HUES48 (cell line): ENCODE measurements at regions not wholly inside any gene's neighbourhood (a gene's known extent, or its start where the extent isn't known, plus 50 kb on each side); places are given as distances from the start of the nearest gene placed in this dataset.
"Not testable (repeated sequence)": the region's sequence is repeated elsewhere in the genome, so short reads cannot be mapped to it uniquely, and the experiment has no call there.

ENCODE experiments used
- H3K27ac ChIP-seq: one replicate; pipeline ENCODE4 v1.7.0; 2013; ENCODE audit warnings: low read depth, low read length, inconsistent platforms
- H3K27me3 ChIP-seq: 2 replicates; pipeline ENCODE4 v1.6.1; 2013; ENCODE audit warnings: mild to moderate bottlenecking, low read length; ENCODE audit not compliant: control insufficient read depth, insufficient read depth
- H3K36me3 ChIP-seq: 2 replicates; pipeline ENCODE4 v1.6.1; 2013; ENCODE audit warnings: low read length; ENCODE audit not compliant: control insufficient read depth, insufficient read depth
- H3K4me1 ChIP-seq: 2 replicates; pipeline ENCODE4 v1.6.1; 2013; ENCODE audit warnings: mild to moderate bottlenecking, low read length; ENCODE audit not compliant: control insufficient read depth, insufficient read depth
- H3K4me3 ChIP-seq: 2 replicates; pipeline ENCODE4 v1.5.1; 2013; ENCODE audit warnings: mild to moderate bottlenecking, low read depth, low read length
- H3K9ac ChIP-seq: 2 replicates; pipeline ENCODE4 v1.6.1; 2013; ENCODE audit warnings: mild to moderate bottlenecking, low read depth, low read length, moderate library complexity
- H3K9me3 ChIP-seq: 2 replicates; pipeline ENCODE4 v1.6.1; 2013; ENCODE audit warnings: low read length; ENCODE audit not compliant: control insufficient read depth, insufficient read depth

GRCh38 chr13:23025864-23026608 lies 154.7 kb upstream of the SGCG start:
- Histone ChIP-seq H3K9ac (no peak overlapping the region), H3K4me3 (no peak overlapping the region), H3K27ac (no peak overlapping the region), H3K4me1 (no peaks in the 10 kb centered on the region), H3K27me3 (no peaks in the 10 kb centered on the region), H3K36me3 (no peaks in the 10 kb centered on the region), H3K9me3 (no peaks in the 10 kb centered on the region)

DNA sequence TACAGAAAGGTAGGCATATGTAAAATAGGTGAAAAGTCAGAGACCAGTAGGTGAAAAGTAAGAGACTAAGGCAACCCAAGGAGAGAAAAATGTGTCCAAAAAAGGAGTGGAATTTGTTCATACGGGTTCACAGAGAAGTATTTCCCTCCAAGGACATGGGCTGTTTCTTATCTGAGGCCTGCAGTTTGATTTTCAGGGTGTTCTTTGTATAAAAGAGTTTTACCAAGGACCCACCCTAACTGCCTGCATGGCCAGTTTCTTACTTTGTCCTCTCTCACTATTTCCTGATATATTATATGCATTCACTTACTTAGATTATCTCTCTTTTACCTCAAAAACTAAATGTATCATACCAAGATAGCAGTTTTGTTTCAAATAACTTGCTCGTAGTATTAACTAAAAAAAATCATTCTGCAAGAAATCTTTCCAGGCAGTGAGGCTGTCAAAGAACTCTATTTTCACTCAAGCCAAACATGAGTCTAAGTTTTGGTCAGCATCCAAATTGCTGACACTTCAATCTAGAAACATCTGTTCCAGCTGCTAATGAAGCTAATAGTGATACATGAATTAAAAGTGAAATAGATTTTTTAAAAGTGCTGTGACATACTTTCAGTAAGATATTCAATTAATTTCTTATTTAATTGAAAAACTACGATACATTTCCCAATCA lies 141.4 kb upstream of the SGCG start:
- no peak overlapping the region for H3K27ac ChIP-seq
- no peak overlapping the region for H3K9ac ChIP-seq
- no peak overlapping the region for H3K4me3 ChIP-seq
- H3K36me3 ChIP-seq = no peaks in the 10 kb centered on the region
- no peaks in the 10 kb centered on the region for H3K9me3 ChIP-seq
- H3K27me3 ChIP-seq = no peaks in the 10 kb centered on the region
- no peaks in the 10 kb centered on the region for H3K4me1 ChIP-seq

- no peaks in the 10 kb centered on the region for H3K27me3 ChIP-seq
- no peak overlapping the region for H3K4me3 ChIP-seq
- H3K9me3 ChIP-seq = no peaks in the 10 kb centered on the region
- H3K36me3 ChIP-seq = no peaks in the 10 kb centered on the region
- no peaks in the 10 kb centered on the region for H3K4me1 ChIP-seq
- H3K9ac ChIP-seq = no peak overlapping the region
- no peak overlapping the region for H3K27ac ChIP-seq
Observed at GRCh38 chr13:23042181-23042580, 138.6 kb upstream of the SGCG start.

DNA sequence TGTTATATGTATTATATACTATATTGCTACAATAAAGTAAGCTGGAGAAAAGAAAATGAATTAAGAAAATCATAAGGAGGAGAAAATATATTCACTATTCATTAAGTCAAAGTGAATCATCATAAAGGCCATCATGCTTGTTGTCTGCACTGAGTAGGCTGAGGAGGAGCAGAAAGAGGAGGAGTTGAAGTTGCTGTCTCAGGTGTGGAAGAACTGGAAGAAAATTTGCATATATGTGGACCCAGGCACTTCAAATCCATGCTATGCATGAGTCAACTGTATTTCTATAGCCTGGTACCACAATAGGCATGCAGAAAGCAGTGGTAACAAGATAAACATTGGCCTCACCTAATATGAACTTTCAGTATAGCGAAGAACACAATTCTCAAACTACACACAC lies 135.9 kb upstream of the SGCG start:
- H3K36me3 ChIP-seq = no peaks in the 10 kb centered on the region
- H3K4me1 ChIP-seq = no peaks in the 10 kb centered on the region
- H3K27me3 ChIP-seq = no peaks in the 10 kb centered on the region
- H3K27ac ChIP-seq = no peak overlapping the region
- H3K4me3 ChIP-seq = no peak overlapping the region
- no peaks in the 10 kb centered on the region for H3K9me3 ChIP-seq
- H3K9ac ChIP-seq = no peak overlapping the region

DNA sequence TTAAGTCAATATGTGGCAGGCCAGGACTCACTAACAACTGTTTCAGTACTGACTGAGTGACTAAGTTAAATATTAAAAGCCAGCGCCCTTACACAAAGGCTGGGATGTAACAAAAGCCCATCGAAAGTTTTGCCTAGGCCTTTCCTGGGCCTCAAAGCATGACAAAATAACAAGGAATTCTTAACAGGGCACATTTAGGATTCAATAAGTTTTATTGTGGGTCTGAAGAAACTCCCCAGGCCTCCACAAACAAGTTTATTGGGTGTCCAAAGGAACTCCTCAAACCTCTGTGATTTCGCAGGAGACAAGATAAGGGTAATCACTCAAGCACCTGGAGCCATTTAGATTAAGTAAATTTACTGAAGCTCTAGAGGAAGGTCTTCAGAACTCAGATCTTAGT lies 130.7 kb upstream of the SGCG start:
- Histone ChIP-seq H3K9me3 (no peaks in the 10 kb centered on the region), H3K9ac (no peak overlapping the region), H3K27ac (no peak overlapping the region), H3K27me3 (no peaks in the 10 kb centered on the region), H3K4me3 (no peak overlapping the region), H3K36me3 (no peaks in the 10 kb centered on the region), H3K4me1 (no peaks in the 10 kb centered on the region)

DNA sequence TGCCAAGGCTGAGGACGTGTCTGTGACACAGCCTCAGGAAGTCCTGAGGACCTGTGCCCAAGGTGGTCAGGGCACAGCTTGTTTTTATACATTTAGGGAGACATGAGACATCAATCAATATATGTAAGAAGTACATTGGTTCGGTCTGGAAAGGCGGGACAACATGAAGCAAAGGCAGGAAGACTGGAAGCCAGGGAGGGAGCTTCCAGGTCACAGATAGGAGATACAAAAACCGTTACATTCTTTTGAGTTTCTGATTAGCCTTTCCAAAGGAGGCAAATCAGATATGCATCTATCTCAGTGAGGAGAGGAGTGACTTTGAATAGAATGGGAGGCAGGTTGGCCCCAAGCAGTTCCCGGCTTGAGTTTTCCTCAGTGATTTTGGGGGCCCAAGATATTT lies 127.1 kb upstream of the SGCG start:
- H3K4me1 ChIP-seq, H3K27ac ChIP-seq, H3K4me3 ChIP-seq, H3K9me3 ChIP-seq, H3K9ac ChIP-seq, H3K36me3 ChIP-seq, H3K27me3 ChIP-seq: not testable (repeated sequence)

DNA sequence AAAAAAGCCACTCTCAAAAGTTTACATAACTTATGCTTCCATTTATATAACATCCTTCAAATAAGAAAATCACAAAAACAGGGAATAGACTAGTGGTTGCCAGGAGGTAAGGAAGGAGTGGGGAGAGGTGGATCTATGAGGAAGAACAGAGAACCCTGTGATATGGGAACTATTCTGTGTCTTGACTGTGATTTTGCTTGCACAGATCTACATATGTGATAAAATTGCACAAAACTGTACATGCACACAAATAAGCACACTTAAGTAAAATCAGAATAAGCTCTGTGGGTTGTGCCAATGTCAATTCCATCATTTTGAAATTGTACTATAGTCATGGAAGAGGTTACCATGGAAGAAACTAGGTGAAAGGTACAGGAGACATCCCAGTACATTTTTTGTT lies 121.6 kb upstream of the SGCG start:
- Histone ChIP-seq H3K27me3 (no peaks in the 10 kb centered on the region), H3K36me3 (no peaks in the 10 kb centered on the region), H3K4me3 (no peak overlapping the region), H3K9ac (no peak overlapping the region), H3K9me3 (no peaks in the 10 kb centered on the region), H3K27ac (no peak overlapping the region), H3K4me1 (no peaks in the 10 kb centered on the region)

DNA sequence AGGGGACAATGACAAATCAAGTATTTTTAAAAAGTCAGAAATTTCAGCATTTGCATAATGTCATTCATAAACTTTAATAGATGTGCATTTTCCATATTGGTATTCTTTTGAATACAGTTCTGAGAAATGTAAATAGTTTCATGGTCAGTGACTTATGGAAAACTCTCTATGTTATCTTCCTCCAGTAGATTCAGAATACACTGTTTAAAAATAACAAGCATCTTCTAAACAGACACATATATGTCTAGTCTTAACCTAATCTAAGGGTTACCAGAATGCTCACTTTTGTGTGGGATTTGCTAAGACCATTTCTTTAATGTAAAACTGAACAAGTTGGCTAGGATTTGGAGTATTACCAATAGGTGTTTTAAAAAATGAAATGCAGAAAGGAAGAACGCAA lies 119.8 kb upstream of the SGCG start:
- Histone ChIP-seq H3K9ac (no peak overlapping the region), H3K27ac (no peak overlapping the region), H3K4me1 (no peaks in the 10 kb centered on the region), H3K36me3 (no peaks in the 10 kb centered on the region), H3K9me3 (no peaks in the 10 kb centered on the region), H3K4me3 (no peak overlapping the region), H3K27me3 (no peaks in the 10 kb centered on the region)

- Histone ChIP-seq H3K36me3 (no peaks in the 10 kb centered on the region), H3K9ac (no peak overlapping the region), H3K9me3 (no peaks in the 10 kb centered on the region), H3K4me3 (no peak overlapping the region), H3K27me3 (no peaks in the 10 kb centered on the region), H3K4me1 (no peaks in the 10 kb centered on the region), H3K27ac (no peak overlapping the region)
Observed at GRCh38 chr13:23067129-23067528, 113.7 kb upstream of the SGCG start.

DNA sequence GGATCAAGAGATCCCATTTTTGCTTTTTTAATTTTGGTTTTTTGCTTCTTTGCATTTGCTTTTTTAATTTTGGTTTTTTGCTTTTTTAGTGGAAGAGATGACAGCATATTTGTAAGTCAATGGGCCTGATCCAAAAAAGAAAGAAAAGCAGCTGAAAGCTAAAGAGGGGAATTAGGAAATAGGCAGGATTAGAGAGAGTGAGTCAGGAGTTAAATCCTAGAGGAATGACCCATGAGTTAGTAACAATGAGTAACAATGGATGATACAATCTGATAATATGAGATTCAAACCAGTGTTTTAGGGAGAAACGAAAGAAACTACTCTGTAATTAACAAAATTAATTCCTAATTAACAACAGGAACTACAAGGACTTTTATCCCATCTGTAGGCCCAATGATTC lies 111.2 kb upstream of the SGCG start:
- H3K27me3 ChIP-seq = no peaks in the 10 kb centered on the region
- H3K4me1 ChIP-seq = peaks cover 4% of the 10 kb centered on the region; the same call in 1 of the 2 replicates
- no peaks in the 10 kb centered on the region for H3K36me3 ChIP-seq
- no peak overlapping the region for H3K4me3 ChIP-seq
- H3K27ac ChIP-seq = no peak overlapping the region
- no peaks in the 10 kb centered on the region for H3K9me3 ChIP-seq
- no peak overlapping the region for H3K9ac ChIP-seq

DNA sequence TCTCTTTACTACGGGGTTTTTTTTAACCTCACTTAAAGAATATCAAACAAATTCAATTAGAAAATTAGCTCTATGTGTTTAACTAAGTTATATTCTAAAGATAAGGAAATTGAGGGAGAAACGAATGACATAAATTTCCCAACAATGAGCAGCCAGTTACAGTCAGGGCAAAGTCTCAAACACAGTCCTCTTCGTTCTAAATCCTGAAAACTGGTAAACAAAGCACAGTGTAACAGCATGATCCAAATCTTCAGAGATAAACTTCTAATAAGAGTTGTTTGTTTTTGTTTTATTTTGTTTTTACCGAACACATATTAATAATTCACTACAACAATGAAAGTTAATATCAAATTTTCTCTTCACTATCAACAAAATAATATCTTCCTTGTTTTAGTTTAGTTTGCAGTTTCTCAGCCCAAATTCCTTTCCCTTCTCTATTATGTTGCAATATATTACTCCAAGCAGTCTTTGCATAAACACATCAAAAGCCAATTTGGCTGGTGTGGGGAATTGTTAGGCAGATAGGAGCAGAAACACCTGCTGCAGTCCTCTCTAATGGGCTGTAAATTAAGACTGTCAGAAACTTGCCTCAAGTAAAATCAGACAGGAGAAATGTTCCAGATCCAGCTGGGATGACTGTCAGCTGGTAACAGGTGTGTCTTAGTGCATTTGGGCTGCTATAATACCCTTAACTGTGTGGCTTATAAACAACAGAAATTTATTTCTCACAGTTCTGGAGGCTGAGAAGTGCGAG lies 106.5 kb upstream of the SGCG start:
- Histone ChIP-seq H3K4me1 (peaks cover 6% of the 10 kb centered on the region; the same call in 1 of the 2 replicates), H3K27ac (no peak overlapping the region), H3K36me3 (no peaks in the 10 kb centered on the region), H3K9ac (no peak overlapping the region), H3K27me3 (no peaks in the 10 kb centered on the region), H3K9me3 (no peaks in the 10 kb centered on the region), H3K4me3 (no peak overlapping the region)
